ENCODE measurements at regions not wholly inside any gene's neighbourhood (a gene's known extent, or its start where the extent isn't known, plus 50 kb on each side); places are given as distances from the start of the nearest gene placed in this dataset.

DNA sequence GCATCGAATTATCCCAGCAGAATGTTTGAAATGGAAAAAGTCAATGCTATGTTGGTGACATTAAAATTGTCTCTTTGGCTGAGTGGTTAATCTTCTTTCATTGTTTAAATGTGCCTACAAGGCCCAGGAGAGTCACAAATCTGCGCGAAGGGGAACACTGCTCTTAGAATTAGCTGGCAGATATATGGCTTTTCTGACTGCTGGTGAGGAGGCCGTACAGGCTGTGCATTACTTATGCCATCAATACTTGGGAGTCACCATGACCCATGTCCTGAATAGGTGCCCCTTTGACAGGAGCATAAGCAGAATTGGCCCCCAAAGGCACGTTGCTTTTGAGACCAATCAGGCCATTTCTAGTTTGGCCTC, 521.5 kb downstream of the FUT8 start:
- WGBS, 4 donors, result 82 to 88% (median 85%) methylated on average over 5 of the region's 5 CpGs
- TF ChIP-seq, protein P1, sequence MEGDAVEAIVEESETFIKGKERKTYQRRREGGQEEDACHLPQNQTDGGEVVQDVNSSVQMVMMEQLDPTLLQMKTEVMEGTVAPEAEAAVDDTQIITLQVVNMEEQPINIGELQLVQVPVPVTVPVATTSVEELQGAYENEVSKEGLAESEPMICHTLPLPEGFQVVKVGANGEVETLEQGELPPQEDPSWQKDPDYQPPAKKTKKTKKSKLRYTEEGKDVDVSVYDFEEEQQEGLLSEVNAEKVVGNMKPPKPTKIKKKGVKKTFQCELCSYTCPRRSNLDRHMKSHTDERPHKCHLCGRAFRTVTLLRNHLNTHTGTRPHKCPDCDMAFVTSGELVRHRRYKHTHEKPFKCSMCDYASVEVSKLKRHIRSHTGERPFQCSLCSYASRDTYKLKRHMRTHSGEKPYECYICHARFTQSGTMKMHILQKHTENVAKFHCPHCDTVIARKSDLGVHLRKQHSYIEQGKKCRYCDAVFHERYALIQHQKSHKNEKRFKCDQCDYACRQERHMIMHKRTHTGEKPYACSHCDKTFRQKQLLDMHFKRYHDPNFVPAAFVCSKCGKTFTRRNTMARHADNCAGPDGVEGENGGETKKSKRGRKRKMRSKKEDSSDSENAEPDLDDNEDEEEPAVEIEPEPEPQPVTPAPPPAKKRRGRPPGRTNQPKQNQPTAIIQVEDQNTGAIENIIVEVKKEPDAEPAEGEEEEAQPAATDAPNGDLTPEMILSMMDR (IDR thresholded peaks at IDR 0.05), result no peak
- no peak for TF ChIP-seq POLR2A (IDR thresholded peaks at IDR 0.05)
- Histone ChIP-seq H3K36me3 (no peaks in the 10 kb centered on the region), H3K4me3 (no peak overlapping the region), H3K27me3 (peaks cover 0 to 4% (median 0%) of the 10 kb centered on the region in 9 donors), H3K27ac (no peak overlapping the region), H3K9me3 (no peaks in the 10 kb centered on the region), H3K4me1 (no peaks in the 10 kb centered on the region)
- ATAC-seq, result no peak
- DNase-seq, result no peak
- intact Hi-C loops (cut with DNase I), result no loop called here

DNA sequence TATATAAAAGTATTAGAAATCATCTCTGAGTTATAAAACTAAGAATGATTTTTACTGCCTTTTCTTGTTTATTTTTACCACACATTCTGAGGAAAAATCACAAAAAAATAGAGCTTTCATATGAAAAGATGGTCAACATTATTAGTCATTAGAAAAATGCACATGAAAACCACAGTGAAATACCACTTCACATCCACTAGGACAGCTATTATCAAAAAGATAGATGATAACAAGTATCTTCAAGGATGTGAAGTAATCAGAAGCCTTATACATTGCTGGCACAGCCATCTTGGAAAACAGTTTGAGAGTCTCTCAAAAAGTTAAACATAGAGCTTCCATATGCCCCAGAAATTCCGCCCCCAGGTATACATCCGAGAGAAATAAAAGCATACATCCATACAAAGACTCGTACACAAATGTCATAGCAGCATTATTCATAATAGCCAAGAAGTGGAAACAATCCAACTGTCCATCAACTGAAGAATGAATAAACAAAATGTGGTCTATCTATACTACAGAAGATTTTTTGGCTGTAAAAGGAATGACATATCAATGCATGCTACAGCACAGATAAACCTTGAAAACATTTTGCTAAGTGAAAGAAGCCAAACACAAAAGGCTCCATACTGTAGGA, 523.9 kb downstream of the FUT8 start:
- TF ChIP-seq, protein P1 (IDR thresholded peaks at IDR 0.05), result no peak
- TF ChIP-seq POLR2A (IDR thresholded peaks at IDR 0.05), result no peak
- H3K4me3 ChIP-seq, result no peak overlapping the region
- no peak for DNase-seq
- no peak for ATAC-seq
- no peaks in the 10 kb centered on the region for H3K9me3 ChIP-seq
- no peaks in the 10 kb centered on the region for H3K27me3 ChIP-seq
- intact Hi-C loops (cut with DNase I), result no loop called here
- no peaks in the 10 kb centered on the region for H3K36me3 ChIP-seq
- 81 to 86% (median 83%) methylated on average over 3 of the region's 3 CpGs for WGBS, 4 donors
- no peak overlapping the region for H3K27ac ChIP-seq
- no peaks in the 10 kb centered on the region for H3K4me1 ChIP-seq

DNA sequence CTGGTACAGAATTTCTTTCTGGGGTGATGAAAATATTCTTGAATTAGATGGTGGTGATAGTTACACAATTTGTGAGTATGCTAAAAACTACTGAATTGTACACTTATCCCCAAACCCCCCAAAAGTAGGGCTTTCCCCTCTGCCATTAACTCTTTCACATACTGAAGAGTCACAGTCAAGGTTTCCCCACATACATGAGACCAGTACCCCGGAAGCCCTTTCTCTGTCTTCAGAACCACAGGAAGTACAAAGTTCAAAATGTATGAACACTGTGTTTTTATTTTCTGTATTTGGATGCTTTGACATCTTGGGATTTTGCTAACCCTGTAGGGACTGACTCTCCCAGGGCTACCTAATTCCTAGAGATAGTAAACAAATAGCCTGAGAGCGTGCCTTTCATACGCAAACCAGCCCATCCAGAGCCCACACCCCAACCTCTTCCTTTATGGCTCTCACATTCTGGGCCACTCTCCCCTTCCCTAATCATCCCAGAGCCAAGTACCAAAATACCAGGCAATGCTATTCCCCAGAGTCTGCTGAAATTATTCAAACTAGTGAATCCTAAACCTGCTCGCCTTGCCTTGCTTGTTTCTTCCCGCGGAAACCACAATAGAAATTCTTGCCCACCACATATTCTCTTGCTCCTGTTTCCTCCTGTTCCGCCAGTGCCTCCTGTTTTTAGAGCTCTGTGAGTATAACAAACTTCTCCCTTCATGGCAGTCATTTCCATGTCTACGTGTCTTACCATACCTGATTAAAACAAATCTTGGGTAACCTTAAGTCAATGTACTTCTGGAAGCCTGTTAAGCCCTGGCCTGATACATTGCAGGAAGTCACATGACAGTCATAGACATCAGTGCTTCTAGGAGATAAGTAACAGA, 524.8 kb downstream of the FUT8 start:
- DNase-seq (no peak), ATAC-seq (no peak)
- Histone ChIP-seq H3K4me1 (no peaks in the 10 kb centered on the region), H3K36me3 (no peaks in the 10 kb centered on the region), H3K27ac (no peak overlapping the region), H3K4me3 (no peak overlapping the region), H3K9me3 (no peaks in the 10 kb centered on the region), H3K27me3 (no peaks in the 10 kb centered on the region)
- WGBS, 4 donors, result 82 to 89% (median 84%) methylated on average over 8 of the region's 8 CpGs
- intact Hi-C loops (cut with DNase I), result no loop called here
- TF ChIP-seq POLR2A (IDR thresholded peaks at IDR 0.05), result no peak
- TF ChIP-seq, protein P1 (IDR thresholded peaks at IDR 0.05), result no peak

DNA sequence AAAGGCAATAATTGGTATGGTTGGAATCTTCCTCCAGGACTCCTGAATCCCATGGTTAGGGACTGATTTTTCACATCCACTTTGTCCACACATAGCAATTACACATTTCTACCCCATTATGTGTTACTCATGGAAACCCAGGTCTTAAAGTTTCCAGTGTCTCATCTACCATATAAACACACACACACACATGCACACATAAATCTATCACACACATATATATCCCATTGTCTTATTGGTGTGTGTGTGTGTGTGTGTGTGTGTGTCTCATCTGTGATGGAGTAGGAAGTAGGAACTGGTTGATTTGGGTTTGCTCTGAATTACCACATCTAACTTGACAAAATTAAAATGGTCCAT, 525.4 kb downstream of the FUT8 start:
- intact Hi-C loops (cut with DNase I), result no loop called here
- H3K9me3 ChIP-seq, result no peaks in the 10 kb centered on the region
- TF ChIP-seq, protein P1 (IDR thresholded peaks at IDR 0.05), result no peak
- no peak for TF ChIP-seq POLR2A (IDR thresholded peaks at IDR 0.05)

More for the DNA sequence above, 525.4 kb downstream of the FUT8 start:
- DNase-seq (no peak), ATAC-seq (no peak)
- Histone ChIP-seq H3K4me1 (no peaks in the 10 kb centered on the region), H3K27ac (no peak overlapping the region), H3K36me3 (no peaks in the 10 kb centered on the region), H3K4me3 (no peak overlapping the region), H3K27me3 (no peaks in the 10 kb centered on the region)
